Cerebellar cortex (tissue), 1 donor: ENCODE measurements at regions not wholly inside any gene's neighbourhood (a gene's known extent, or its start where the extent isn't known, plus 50 kb on each side); places are given as distances from the start of the nearest gene placed in this dataset.

Experiments used
- DNase-seq: peaks from one replicate; pipeline ENCODE4 v3.0.0-alpha.2; 2015; ENCODE audit warnings: low spot score

- DNase-seq, result peak; percentile 65
These were observed 328.5 kb upstream of the TLE3 start for GRCh38 chr15:70426096-70426821.

GRCh38 chr15:70424937-70425411 lies 327.3 kb upstream of the TLE3 start:
- peak; percentile 8 for DNase-seq

DNA sequence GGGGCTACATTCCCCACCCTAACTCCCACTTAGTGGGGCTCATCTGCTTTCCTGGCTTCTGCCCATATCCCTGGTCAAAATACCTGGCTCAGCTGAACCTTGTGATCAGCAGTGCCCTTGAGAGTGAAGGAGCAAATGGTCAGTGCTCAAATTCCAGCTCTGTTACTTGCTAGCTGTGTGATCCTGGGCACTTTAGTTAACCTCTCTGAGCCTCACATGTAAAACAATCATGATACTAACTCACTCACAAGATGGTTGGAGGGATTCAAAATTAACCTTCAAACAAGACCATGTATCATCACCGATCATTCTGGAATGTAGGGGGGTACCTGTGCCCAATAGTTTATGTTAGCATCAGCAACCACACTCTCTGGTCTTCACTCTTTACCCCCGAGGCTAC lies 325.6 kb upstream of the TLE3 start:
- DNase-seq, result no peak

GRCh38 chr15:70422342-70422741 lies 324.6 kb upstream of the TLE3 start:
- DNase-seq, result no peak

DNA sequence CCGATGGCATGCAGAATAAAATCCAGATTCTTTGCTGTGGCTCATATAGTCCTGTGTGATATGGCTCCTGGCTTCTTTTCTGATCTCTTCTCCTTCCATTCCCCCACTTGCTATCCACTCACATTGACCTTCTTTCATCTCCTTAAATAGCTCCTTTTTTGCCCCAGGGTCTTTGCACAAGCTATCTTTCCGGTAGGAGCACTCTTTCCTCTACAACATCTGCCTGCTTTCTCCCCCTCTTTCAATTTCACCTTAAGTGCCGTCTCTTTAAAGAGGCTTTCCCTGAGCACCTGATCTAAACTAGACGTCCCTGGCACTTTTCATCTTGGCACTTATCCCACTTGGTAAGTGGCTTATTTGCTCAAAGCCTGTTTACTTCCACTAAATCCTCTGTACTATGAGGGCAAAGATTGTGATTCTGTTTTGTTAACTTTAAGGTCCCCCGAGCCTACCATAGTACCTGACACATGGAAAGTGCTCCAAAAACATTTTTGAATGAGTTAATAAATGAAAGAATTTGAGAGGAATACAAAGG lies 323.3 kb upstream of the TLE3 start:
- DNase-seq, result no peak

GRCh38 chr15:70420086-70420947 lies 322.6 kb upstream of the TLE3 start:
- DNase-seq, result no peak

GRCh38 chr15:70418943-70419342 lies 321.2 kb upstream of the TLE3 start:
- no peak for DNase-seq

GRCh38 chr15:70417535-70417934 lies 319.8 kb upstream of the TLE3 start:
- no peak for DNase-seq

DNA sequence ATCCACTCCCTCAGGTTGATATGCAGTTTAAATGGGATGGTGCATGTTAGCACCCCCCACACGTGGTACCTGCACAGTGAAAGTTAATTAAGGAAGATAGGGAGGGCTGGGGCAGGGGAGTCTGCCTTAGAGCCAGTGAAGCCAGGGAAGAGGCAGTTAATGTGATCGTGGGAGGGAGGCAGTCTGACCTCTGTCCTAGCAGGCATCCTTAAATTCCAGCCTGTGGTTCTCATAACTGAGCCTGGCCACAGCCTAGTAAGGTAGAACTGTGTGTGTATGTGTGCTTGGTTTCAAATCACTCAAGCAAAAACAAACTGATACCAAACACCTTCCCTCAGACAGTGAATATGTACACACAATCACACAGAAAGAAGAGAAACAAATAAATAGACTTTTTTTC lies 319.1 kb upstream of the TLE3 start:
- DNase-seq, result no peak

- no peak for DNase-seq
These were observed 317.7 kb upstream of the TLE3 start for GRCh38 chr15:70415398-70415797.

DNA sequence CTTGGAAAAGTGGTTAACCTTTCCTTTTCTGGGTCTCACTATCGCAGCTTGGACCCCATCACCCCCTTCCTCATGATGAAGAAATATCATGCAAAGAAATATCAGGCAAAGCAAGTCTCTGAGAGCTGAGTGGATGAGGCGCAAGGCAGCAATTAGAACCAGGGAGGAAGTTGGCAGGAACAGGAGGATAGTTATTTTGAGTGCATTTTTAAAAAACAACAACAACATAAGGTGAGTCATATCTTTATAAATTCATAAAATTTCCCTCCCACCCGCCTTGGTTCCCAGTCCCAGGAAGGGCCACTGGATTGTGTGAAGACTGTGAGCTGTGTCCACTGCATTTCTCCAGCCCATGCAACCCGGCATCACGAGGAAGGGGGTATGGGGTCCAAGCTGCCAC lies 316.9 kb upstream of the TLE3 start:
- no peak for DNase-seq

DNA sequence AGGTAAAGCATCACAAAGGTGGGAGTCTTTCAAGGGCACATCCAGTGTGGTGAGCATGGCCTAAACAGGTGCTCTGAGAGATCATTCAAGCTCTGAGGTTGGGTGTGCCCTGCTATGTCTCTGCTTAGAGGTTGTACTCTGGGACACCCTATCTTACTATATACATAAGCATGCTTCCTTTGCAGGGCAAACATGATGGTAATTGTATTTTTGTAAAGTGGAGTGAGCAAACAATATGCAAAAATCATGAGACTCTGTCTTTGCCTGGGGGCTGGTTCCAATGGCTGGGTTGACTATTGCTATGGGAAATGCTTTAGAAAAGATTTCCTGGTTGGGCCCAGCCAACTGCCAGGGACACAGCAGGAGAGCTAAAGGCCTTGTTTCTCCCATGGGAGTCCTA lies 315.1 kb upstream of the TLE3 start:
- DNase-seq, result no peak

- no peak for DNase-seq
These were observed 313.6 kb upstream of the TLE3 start for GRCh38 chr15:70411143-70411863.

DNA sequence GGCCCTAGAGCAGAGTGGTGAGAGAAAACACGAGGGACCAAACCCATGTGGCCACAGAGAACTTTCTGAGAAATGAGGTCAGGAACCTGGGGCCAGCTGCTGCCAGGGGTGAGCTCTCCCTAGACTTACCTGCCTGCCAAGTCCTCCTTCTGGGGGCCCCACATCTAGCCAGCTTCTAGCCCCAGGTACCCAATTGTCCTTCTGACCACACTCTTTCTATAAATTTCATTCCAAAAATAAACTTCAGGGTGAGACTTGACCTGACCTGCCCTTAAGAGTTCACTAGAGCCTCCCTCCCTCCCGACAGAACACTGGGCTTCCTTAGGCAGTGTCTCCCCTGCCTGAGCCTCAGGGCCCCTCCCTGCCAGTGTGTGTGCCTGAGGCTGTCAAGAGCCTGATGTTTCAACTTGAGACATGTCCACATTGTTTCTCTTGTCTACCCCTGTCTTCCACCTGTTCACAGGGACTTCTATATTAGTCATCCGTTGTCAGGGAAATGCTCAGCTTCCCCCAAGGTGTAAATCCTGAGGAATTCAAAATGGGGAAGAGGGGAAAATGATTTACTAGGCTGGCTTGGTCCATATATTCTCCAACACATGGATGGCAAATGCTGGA lies 312.8 kb upstream of the TLE3 start:
- no peak for DNase-seq

- DNase-seq, result no peak
These were observed 311.7 kb upstream of the TLE3 start for GRCh38 chr15:70409388-70409787.

DNA sequence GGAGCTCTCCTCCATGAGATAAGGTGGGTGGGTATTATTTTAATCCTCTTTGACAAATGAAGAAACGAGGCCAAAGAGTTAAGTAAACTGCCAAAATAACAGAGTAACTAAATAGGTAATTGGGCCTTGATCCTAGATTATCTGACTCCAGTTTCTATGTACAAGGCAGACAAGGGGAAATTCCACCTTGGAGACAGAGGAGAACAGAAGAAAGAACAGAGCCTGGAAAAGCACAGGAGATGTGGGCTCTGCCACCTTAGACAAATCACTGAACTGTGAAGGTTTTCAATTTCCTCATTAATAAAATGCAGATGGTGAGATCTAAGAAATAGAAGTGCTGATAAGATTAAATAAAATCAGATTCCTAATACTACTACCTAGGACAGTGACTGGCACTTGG lies 310.2 kb upstream of the TLE3 start:
- no peak for DNase-seq

GRCh38 chr15:70407336-70407670 lies 309.6 kb upstream of the TLE3 start:
- DNase-seq, result no peak

- DNase-seq, result no peak
These were observed 309.1 kb upstream of the TLE3 start for GRCh38 chr15:70406617-70407335.

DNA sequence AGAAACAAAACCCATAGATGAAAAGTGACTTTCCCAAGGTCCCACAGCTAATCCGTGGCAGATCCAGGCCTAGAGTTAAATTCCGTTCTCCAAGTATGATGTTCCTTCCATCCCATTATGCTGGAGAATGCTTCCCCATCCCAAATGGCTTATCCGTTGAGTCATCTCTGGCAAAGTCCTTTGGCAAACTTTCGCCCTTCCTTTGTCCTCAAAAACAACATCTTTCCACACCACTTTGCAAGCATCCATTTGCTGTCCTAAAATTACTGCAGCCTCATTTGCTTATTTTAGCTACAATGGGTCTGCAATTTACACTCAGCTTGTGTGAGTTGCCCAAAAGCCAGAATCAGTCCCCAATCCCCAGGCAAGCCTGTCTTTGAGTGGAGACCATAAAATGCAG lies 304.0 kb upstream of the TLE3 start:
- DNase-seq, result no peak

DNA sequence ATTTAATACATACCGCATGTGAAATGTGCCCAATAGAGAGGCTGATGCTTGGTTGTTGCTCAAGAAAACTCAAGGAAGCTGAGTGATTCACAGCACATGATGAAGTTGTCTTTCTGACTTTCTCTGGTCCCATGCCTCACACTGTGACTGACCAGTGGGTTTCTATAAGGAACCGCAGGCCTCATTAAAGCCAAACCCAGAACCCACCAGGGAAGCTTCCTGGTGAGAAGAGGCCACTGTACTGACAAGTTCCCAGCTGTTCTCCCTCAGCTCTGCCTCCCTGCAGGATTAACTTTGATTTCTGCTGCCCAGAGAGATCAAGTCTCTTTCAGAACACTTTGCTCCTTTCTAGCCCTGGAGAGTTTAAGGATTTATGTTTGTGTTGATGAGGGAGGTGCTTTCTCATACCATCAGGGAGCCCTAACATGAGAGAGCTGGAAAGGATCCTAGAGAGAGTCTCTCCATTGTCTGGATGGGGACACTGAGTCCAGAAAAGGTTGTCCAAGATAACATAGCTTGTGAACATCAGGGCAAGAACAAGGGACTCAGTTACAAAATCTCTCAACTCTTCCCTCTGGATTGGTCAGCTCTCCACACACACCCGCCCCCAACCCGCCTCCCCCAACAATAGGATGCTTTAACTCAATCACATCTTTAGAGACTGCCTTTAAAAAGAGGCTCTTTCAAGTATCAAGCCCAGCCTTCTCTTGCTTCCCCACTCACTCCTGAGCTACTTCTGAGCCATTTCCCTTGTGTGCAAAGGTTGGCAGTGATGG lies 303.2 kb upstream of the TLE3 start:
- no peak for DNase-seq

GRCh38 chr15:70399204-70399603 lies 301.5 kb upstream of the TLE3 start:
- DNase-seq, result no peak
